ENCODE measurements at regions not wholly inside any gene's neighbourhood (a gene's known extent, or its start where the extent isn't known, plus 50 kb on each side); places are given as distances from the start of the nearest gene placed in this dataset.
"Not testable (repeated sequence)": the region's sequence is repeated elsewhere in the genome, so short reads cannot be mapped to it uniquely, and the experiment has no call there.

- no peak for ATAC-seq
Observed at GRCh38 chr12:116433249-116433648, 125.9 kb upstream of the MAP1LC3B2 start.

GRCh38 chr12:116434155-116435011 is 124.8 kb upstream of the MAP1LC3B2 start:
- ATAC-seq, result no peak

DNA sequence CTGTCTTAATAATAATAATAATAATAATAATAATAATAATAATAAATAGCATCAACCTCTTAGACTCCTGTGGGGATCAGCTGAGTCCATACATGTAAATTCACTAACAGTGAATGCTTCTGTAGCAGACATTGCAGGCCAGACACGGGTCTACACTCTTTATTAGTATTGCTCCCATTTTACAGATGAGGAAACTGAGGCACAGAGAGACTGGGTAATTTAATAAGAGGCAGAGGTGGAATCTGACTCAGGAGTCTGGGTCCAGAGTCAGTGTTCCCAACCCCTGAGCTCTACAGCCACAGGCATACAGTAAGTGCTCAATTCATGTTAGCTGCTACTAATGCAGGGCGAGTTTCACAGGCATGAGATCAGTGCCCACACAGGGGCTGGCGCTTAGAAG is 123.2 kb upstream of the MAP1LC3B2 start:
- ATAC-seq, result no peak

DNA sequence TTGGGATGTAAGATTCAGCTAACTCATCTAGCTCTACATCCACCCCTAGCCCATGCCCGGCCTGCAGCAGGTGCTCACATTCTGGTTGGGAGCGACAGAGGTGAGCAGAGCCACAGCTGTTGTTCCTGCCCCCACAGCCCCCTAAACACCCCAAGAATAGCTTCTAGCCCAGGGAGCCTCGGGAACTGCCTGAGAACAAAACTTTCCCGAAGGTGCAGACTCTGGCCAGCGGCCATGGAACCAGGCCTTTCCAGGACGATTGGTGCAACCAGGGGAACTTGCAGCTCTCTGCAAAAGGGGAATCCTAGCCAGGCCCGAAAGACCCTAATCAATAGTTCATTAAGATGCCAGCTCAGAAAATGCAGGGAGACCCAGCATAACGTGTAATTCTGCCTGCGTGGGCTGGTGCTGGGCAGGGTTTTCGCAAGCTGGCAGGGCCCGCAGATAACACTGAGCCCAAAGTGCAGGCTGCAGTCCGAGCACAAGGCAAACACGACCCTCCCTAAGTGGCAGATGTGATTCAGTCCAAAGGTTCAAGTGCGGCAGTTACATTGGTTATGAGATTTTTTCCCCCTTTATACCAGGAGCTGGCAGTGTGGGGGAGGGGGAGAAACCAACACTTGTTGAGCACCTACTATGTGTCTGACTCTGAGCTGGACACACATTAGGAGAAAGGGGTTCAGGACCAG is 122.5 kb upstream of the MAP1LC3B2 start:
- no peak for ATAC-seq

GRCh38 chr12:116441292-116441691 is 117.9 kb upstream of the MAP1LC3B2 start:
- ATAC-seq, result no peak

- ATAC-seq, result no peak
Observed at GRCh38 chr12:116442304-116442703, 116.9 kb upstream of the MAP1LC3B2 start.

GRCh38 chr12:116442946-116443345 is 116.2 kb upstream of the MAP1LC3B2 start:
- ATAC-seq, result no peak

- ATAC-seq, result peak in 1 of 2 donors; percentile 13
Observed at GRCh38 chr12:116443821-116444589, 115.2 kb upstream of the MAP1LC3B2 start.

DNA sequence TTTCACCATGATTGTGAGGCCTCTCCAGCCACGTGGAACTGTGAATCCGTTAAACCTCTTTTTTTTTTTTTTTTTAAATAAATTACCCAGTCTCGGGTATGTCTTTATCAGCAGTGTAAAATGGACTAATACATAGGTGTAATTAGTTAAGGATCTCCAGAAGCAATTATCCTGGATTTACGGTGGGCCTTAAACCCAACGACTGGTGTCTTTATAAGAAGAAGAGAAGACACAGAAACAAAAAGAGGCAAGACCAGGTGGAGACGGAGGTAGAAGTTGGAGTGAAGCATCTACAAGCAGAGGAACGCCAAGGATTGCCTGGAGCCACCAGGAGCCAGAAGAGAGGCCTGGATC is 114.6 kb upstream of the MAP1LC3B2 start:
- no peak for ATAC-seq

GRCh38 chr12:116448165-116448739 is 110.9 kb upstream of the MAP1LC3B2 start:
- ATAC-seq, result no peak

GRCh38 chr12:116450406-116450910 is 108.7 kb upstream of the MAP1LC3B2 start:
- no peak for ATAC-seq

DNA sequence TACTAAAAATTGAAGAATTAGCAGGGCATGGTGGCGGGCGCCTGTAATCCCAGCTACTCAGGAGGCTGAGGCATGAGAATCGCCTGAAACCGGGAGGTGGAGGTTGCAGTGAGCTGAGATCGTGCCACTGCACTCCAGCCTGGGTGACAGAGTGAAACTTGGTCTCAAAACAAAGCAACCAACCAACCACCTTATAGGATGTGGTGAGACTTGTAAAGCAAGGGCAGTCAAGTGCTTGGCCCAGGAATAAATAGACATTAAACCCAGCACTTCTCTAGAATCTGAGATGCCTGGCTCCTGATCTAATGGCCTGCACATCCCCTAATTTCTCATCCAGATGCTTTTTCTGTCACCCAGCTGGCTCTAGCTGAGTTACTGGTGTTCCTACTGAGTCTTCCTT is 106.2 kb upstream of the MAP1LC3B2 start:
- not testable (repeated sequence) for ATAC-seq

DNA sequence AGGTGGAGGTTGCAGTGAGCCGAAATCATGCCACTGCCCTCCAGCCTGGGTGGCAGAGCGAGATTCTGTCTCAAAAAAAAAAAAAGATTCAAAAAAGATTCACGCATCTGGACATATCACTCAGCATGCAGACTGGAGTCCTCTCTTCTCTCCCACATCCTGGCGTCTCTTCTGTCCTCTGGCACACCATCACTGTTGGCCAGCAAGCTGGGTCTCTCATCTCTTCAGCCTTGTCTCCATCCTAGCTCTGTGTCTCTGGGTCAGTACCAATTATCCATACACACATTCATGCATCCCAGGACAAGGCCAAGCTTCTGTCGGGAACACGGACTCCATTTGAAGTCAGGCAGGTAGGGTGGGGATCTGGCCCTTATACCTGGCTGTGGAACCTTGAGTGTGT is 105.5 kb upstream of the MAP1LC3B2 start:
- ATAC-seq, result no peak

GRCh38 chr12:116454076-116454475 is 105.1 kb upstream of the MAP1LC3B2 start:
- no peak for ATAC-seq

DNA sequence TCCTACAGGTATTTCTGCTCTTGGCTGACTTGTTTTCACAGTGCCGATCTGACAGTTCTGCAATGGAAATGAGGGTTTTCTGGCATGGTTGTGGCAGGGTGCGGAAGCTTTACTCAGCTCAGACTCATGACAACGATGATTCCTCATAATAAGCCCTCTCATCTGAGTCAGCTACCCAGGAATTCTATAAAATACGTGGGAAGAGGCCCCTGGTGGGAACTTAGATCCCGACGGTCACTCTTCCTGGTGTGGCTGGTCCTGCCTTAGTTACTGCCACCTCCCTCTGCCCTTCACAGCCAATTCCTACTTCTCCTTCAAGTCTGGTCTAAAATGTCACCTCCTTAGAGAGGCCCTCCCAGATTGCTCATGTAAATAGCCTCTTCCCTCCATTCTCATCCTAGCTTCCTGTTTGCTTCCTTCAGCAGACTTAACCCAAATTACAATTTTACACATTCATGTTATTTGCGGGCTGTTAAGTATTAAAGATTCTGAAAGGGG is 104.2 kb upstream of the MAP1LC3B2 start:
- ATAC-seq, result no peak

DNA sequence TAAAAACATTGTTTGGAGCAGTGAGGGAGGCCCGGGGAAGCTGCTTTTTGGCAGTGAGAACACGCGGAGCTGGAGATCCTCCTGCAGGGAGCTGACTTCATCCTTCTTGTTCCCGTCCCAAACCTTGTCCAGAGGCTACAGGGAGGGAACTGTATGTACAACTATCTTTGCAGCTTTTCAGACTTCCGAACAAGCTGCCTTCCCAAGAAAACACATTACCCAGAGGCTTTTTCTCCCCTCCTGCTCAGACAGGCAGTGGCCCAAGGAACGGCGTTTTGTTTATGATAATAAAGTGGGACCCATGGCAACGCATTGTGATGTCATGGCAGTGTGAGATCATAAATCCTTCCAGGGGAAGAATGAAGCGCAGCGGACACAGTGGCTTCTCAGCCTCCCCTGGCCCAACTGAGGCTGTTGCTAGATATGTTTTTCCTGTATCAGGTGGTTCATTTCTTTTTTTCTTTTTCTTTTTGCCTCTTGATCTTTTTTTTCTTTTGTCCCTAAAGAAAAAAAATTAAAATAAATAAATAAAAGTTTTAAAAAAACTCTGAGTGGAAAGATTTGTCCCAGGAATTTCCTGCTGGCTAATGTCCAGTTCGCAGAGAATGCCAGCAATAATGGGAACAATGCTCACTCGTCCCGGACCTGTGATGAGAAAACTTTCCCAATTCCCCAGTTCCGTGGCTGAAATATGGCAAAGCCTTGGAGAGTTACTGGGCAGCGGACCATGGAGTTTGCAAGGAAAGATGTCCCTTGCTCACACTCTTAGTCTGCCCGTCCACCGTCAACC is 103.4 kb upstream of the MAP1LC3B2 start:
- ATAC-seq, result no peak

GRCh38 chr12:116456330-116457082 is 102.7 kb upstream of the MAP1LC3B2 start:
- ATAC-seq, result no peak

- ATAC-seq, result no peak
Observed at GRCh38 chr12:116458492-116458891, 100.7 kb upstream of the MAP1LC3B2 start.

DNA sequence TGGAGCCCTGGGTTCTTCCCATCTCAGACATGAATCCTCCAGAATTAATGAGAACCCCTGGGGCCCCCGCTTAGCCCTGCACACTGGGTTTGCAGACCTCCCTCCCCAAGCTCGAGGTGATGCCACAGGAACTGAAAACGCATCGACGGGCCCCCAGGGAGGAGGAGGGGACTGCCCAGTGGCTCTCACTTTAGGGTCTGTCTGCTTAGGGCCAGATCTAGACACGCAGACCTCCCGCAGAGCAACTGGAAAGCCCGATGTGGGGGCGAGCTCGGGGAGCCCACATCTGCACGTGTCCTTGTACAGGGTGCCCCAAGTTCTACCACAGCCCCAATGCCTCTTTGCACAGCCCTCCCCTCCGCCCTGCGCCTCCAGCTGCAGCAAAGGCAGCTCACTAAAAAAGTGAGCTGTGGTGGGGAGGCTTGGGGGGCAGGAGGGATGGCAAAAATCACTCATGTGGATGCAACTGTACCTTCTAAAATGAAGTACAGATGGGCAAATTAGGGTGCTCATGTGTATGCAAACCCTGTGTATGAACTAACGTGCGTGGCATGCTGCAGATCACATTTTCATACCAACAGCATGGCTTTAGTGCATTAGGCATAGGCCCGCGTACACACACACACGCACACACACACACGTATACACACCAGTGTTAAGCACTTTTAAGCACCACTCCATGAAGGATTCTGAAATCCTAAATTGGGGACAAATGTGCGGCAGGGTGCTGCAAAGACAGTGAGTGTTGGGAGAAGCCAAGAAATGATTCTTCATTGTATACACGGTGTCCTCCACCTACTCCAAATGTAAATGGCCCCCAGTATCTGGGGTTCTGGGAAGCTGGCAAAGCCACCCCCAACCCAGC is 99.9 kb upstream of the MAP1LC3B2 start:
- ATAC-seq, result no peak

Data from activated CD4-positive, CD25-positive, alpha-beta regulatory T cell treated with anti-CD3 and anti-CD28 coated beads, Interleukin-2, amount 50 U/mL, for 24 hours (primary cell).